ENCODE measurements at regions not wholly inside any gene's neighbourhood (a gene's known extent, or its start where the extent isn't known, plus 50 kb on each side); places are given as distances from the start of the nearest gene placed in this dataset.

GRCh38 chr1:5342830-5343229, 649.4 kb downstream of the NPHP4 start:
- no TSS peak for BruUV-seq (replicated peaks)
- ChIA-PET RAD21 (ENCODE audit: unreplicated experiment) (no interaction called here), SMC1A (ENCODE audit: uncharacterized antibody, unreplicated experiment) (no interaction called here), POLR2A (no interaction called here), CTCF (no interaction called here)
- no peak overlapping the region for H3K27ac ChIP-seq (ENCODE audit: control insufficient read depth, insufficient read depth)
- H3K9me3 ChIP-seq (replicated peaks; ENCODE audit: control insufficient read depth, insufficient read depth, low read length), result no peaks in the 10 kb centered on the region
- no peaks in the 10 kb centered on the region for H4K20me1 ChIP-seq (ENCODE audit: control insufficient read depth, insufficient read depth)
- no peaks in the 10 kb centered on the region for H3K4me1 ChIP-seq (ENCODE audit: control insufficient read depth, insufficient read depth, low read length)
- in situ Hi-C loops (cut with MboI), result no loop called here
- WGBS (ENCODE audit: insufficient coverage, insufficient replicate concordance, low lambda C conversion rate, missing lambda C conversion rate), result 30% methylated on average over 11 of the region's 11 CpGs
- H3K4me3 ChIP-seq, result no peak overlapping the region
- H3K36me3 ChIP-seq (ENCODE audit: control insufficient read depth in 2 of 2, insufficient read depth in 2 of 2, low read length in 1 of 2), result no peaks in the 10 kb centered on the region
- ATAC-seq (no peak), FAIRE-seq (no peak), DNase-seq (ENCODE audit: low read depth, low spot score) (no peak)
- H2AFZ ChIP-seq (ENCODE audit: control insufficient read depth, low read depth, low read length), result no peak overlapping the region
- intact Hi-C loops (cut with micrococcal nuclease; ENCODE audit: unreplicated experiment), result no loop called here
- no peaks in the 10 kb centered on the region for H3K27me3 ChIP-seq (replicated peaks in 1 of 2; ENCODE audit: control insufficient read depth in 2 of 2, insufficient read depth in 2 of 2, low read length in 1 of 2)
- no peaks in the 10 kb centered on the region for H3K79me2 ChIP-seq (ENCODE audit: control insufficient read depth, insufficient read depth, low read length)
- no peak overlapping the region for H3K4me2 ChIP-seq (ENCODE audit: control insufficient read depth, insufficient read depth)
- no peak overlapping the region for H3K9ac ChIP-seq (ENCODE audit: control insufficient read depth, insufficient read depth, low read length)
- no peak for TF ChIP-seq HCFC1 (IDR thresholded peaks at IDR 0.05; ENCODE audit: low read length)

GRCh38 chr1:5342172-5342571, 650.1 kb downstream of the NPHP4 start:
- Histone ChIP-seq H3K27me3 (replicated peaks in 1 of 2; ENCODE audit: control insufficient read depth in 2 of 2, insufficient read depth in 2 of 2, low read length in 1 of 2) (no peaks in the 10 kb centered on the region), H3K27ac (ENCODE audit: control insufficient read depth, insufficient read depth) (no peak overlapping the region), H3K4me1 (ENCODE audit: control insufficient read depth, insufficient read depth, low read length) (no peaks in the 10 kb centered on the region), H3K79me2 (ENCODE audit: control insufficient read depth, insufficient read depth, low read length) (no peaks in the 10 kb centered on the region), H3K9ac (ENCODE audit: control insufficient read depth, insufficient read depth, low read length) (no peak overlapping the region), H4K20me1 (ENCODE audit: control insufficient read depth, insufficient read depth) (no peaks in the 10 kb centered on the region), H3K4me3 (no peak overlapping the region), H3K9me3 (replicated peaks; ENCODE audit: control insufficient read depth, insufficient read depth, low read length) (no peaks in the 10 kb centered on the region), H3K4me2 (ENCODE audit: control insufficient read depth, insufficient read depth) (no peak overlapping the region), H3K36me3 (ENCODE audit: control insufficient read depth in 2 of 2, insufficient read depth in 2 of 2, low read length in 1 of 2) (no peaks in the 10 kb centered on the region), H2AFZ (ENCODE audit: control insufficient read depth, low read depth, low read length) (no peak overlapping the region)
- in situ Hi-C loops (cut with MboI), result no loop called here
- no peak for DNase-seq (ENCODE audit: low read depth, low spot score)
- ATAC-seq, result no peak
- CTCF ChIA-PET, result no interaction called here
- no peak for TF ChIP-seq EGR1 (IDR thresholded peaks at IDR 0.05; ENCODE audit: borderline replicate concordance in 1 of 2, low read depth in 2 of 2, low read length in 2 of 2)
- no peak for TF ChIP-seq BMI1 (IDR thresholded peaks at IDR 0.05; ENCODE audit: borderline replicate concordance)
- TF ChIP-seq, protein P1, sequence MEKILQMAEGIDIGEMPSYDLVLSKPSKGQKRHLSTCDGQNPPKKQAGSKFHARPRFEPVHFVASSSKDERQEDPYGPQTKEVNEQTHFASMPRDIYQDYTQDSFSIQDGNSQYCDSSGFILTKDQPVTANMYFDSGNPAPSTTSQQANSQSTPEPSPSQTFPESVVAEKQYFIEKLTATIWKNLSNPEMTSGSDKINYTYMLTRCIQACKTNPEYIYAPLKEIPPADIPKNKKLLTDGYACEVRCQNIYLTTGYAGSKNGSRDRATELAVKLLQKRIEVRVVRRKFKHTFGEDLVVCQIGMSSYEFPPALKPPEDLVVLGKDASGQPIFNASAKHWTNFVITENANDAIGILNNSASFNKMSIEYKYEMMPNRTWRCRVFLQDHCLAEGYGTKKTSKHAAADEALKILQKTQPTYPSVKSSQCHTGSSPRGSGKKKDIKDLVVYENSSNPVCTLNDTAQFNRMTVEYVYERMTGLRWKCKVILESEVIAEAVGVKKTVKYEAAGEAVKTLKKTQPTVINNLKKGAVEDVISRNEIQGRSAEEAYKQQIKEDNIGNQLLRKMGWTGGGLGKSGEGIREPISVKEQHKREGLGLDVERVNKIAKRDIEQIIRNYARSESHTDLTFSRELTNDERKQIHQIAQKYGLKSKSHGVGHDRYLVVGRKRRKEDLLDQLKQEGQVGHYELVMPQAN (conservative IDR thresholded peaks at IDR 0.05), result no peak
- TF ChIP-seq TCF3 (IDR thresholded peaks at IDR 0.05; ENCODE audit: borderline replicate concordance, insufficient read depth, low read depth, low read length), result no peak
- no peak for TF ChIP-seq WRNIP1 (IDR thresholded peaks at IDR 0.05; ENCODE audit: borderline replicate concordance, low read depth, low read length)
- no peak for FAIRE-seq
- BruUV-seq (replicated peaks), result no TSS peak
- SMC1A ChIA-PET (ENCODE audit: uncharacterized antibody, unreplicated experiment), result no interaction called here
- RAD21 ChIA-PET (ENCODE audit: unreplicated experiment), result no interaction called here
- POLR2A ChIA-PET, result no interaction called here
- intact Hi-C loops (cut with micrococcal nuclease; ENCODE audit: unreplicated experiment), result no loop called here
- 13% methylated on average over 8 of the region's 8 CpGs for WGBS (ENCODE audit: insufficient coverage, insufficient replicate concordance, low lambda C conversion rate, missing lambda C conversion rate)
